CD14-positive monocyte (primary cell): ENCODE measurements at regions not wholly inside any gene's neighbourhood (a gene's known extent, or its start where the extent isn't known, plus 50 kb on each side); places are given as distances from the start of the nearest gene placed in this dataset.

Experiments used
- DNase-seq, 3 donors: peaks; one replicate each; pipeline ENCODE4 v3.0.0-alpha.2; 2011 to 2022
- H2AFZ ChIP-seq: 2 replicates; pipeline ENCODE4 v1.6.0; 2012; ENCODE audit warnings: mild to moderate bottlenecking, low read depth, low read length, inconsistent platforms; ENCODE audit not compliant: insufficient read depth, poor library complexity, severe bottlenecking
- H3K27ac ChIP-seq, 2 donors: 1 replicate in 1 of 2; 2 replicates in 1 of 2; pipeline ENCODE4 v1.5.1; 2012 to 2013; ENCODE audit warnings: low read length in 2 of 2, control low read depth in 1 of 2, inconsistent platforms in 1 of 2, low read depth in 1 of 2, mild to moderate bottlenecking in 1 of 2
- H3K27me3 ChIP-seq, 2 donors: one replicate each; pipeline versions ENCODE4 v1.6.0 to v1.6.1; 2011 to 2013; ENCODE audit warnings: low read length in 2 of 2; ENCODE audit not compliant: control insufficient read depth in 2 of 2, insufficient read depth in 2 of 2
- H3K36me3 ChIP-seq, 2 donors: replicated peaks in 1 of 2; 1 replicate in 1 of 2; 2 replicates in 1 of 2; pipeline versions ENCODE4 v1.5.1 to v1.6.1; 2012 to 2013; ENCODE audit warnings: low read length in 2 of 2, control low read depth in 1 of 2, inconsistent platforms in 1 of 2, mild to moderate bottlenecking in 1 of 2; ENCODE audit not compliant: insufficient read depth in 2 of 2, control insufficient read depth in 1 of 2
- H3K4me1 ChIP-seq, 2 donors: 1 replicate in 1 of 2; 2 replicates in 1 of 2; pipeline versions ENCODE4 v1.5.1 to v1.6.1; 2012 to 2013; ENCODE audit warnings: low read length in 2 of 2, control low read depth in 1 of 2, inconsistent platforms in 1 of 2, mild to moderate bottlenecking in 1 of 2, moderate library complexity in 1 of 2; ENCODE audit not compliant: insufficient read depth in 2 of 2, control insufficient read depth in 1 of 2
- H3K4me2 ChIP-seq: replicated peaks from 2 replicates; pipeline ENCODE3; 2012; ENCODE audit warnings: low read length, moderate library complexity, mild to moderate bottlenecking; ENCODE audit not compliant: poor library complexity, severe bottlenecking; ENCODE audit errors: extremely low read depth
- H3K4me3 ChIP-seq, 3 experiments: fragments of 200-600 bp in 1 of 3; sonication (generic) in 1 of 3; replicated peaks in 1 of 3; 1 replicate in 2 of 3; 2 replicates in 1 of 3; pipeline ENCODE4 v1.5.1; 2011 to 2013; ENCODE audit warnings: low read length in 3 of 3, mild to moderate bottlenecking in 3 of 3, control low read depth in 2 of 3, low read depth in 2 of 3, inconsistent platforms in 1 of 3, moderate library complexity in 1 of 3
- H3K79me2 ChIP-seq: 2 replicates; pipeline ENCODE4 v1.6.0; 2012; ENCODE audit warnings: mild to moderate bottlenecking, control low read depth, inconsistent platforms, low read length, moderate library complexity; ENCODE audit not compliant: insufficient read depth
- H3K9ac ChIP-seq: 2 replicates; pipeline ENCODE4 v1.6.0; 2017; ENCODE audit warnings: low read length, mild to moderate bottlenecking; ENCODE audit not compliant: insufficient read depth, poor library complexity, severe bottlenecking
- H3K9me3 ChIP-seq, 2 donors: replicated peaks in 1 of 2; 1 replicate in 1 of 2; 2 replicates in 1 of 2; pipeline versions ENCODE4 v1.5.1 to v1.6.1; 2012 to 2013; ENCODE audit warnings: low read length in 2 of 2, control low read depth in 1 of 2; ENCODE audit not compliant: control insufficient read depth in 1 of 2, insufficient read depth in 1 of 2
- H4K20me1 ChIP-seq: 2 replicates; pipeline ENCODE4 v1.6.0; 2012; ENCODE audit warnings: mild to moderate bottlenecking, low read length, control low read depth, moderate library complexity; ENCODE audit not compliant: insufficient read depth
- H3K27ac Mint-ChIP-seq, 7 donors: one replicate each; pipeline ENCODE4 v1.8.0; 2020; ENCODE audit warnings: mild to moderate bottlenecking in 7 of 7, mixed read lengths in 7 of 7, moderate library complexity in 6 of 7, inconsistent platforms in 2 of 7
- H3K27me3 Mint-ChIP-seq, 3 donors: one replicate each; pipeline ENCODE4 v1.8.0; 2021 to 2022; ENCODE audit warnings: low read depth in 3 of 3, mild to moderate bottlenecking in 3 of 3, mixed read lengths in 3 of 3, moderate library complexity in 3 of 3, inconsistent platforms in 1 of 3
- H3K36me3 Mint-ChIP-seq, 2 donors: one replicate each; pipeline ENCODE4 v1.8.0; 2020; ENCODE audit warnings: mixed read lengths in 2 of 2, inconsistent platforms in 1 of 2, mild to moderate bottlenecking in 1 of 2
- H3K4me1 Mint-ChIP-seq: one replicate; pipeline ENCODE4 v1.8.0; 2020; ENCODE audit warnings: mild to moderate bottlenecking, mixed read lengths
- H3K4me3 Mint-ChIP-seq, 2 donors: one replicate each; pipeline ENCODE4 v1.8.0; 2020; ENCODE audit warnings: mild to moderate bottlenecking in 2 of 2, mixed read lengths in 2 of 2, moderate library complexity in 1 of 2
- H3K9me3 Mint-ChIP-seq, 7 donors: one replicate each; pipeline ENCODE4 v1.8.0; 2020 to 2022; ENCODE audit warnings: mixed read lengths in 7 of 7, mild to moderate bottlenecking in 6 of 7, moderate library complexity in 6 of 7, inconsistent platforms in 2 of 7
- WGBS: methylation state at CpG from one replicate; pipeline ENCODE4 v1.1.5; 2013; ENCODE audit warnings: missing lambda C conversion rate; ENCODE audit not compliant: insufficient coverage; 5-methylcytosine and 5-hydroxymethylcytosine counted together
- intact Hi-C, 2 donors: fragments of 100-400 bp; cut with micrococcal nuclease; formaldehyde crosslinking; loops; one replicate each; pipeline versions ENCODE4 v1.15.0 to v1.15.1; 2023
- TF ChIP-seq, protein P1 (sequence below): fragments of 200-600 bp; IDR thresholded peaks from one replicate; pipeline ENCODE4 v1.8.0; 2022; ENCODE audit warnings: antibody characterized with exemption, mild to moderate bottlenecking

DNA sequence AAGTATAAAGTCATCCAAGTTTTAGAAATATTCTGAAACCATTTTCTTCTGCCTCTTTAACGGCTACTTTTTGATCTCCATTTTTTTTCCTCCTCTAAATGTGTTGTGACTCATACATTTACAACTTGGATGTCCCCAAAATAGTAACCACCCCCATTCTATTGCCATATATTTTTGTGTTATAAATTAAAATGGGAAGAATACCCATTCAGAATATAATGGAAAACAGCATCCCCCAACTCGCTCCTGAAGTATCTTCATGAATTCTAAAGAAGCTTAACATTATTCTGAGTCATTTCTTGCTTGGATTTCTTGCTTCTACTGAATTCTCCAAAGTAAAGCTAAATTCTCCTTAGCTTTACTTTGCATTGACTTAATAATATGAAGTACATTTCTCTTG is 92.0 kb upstream of the PTPN13 start:
- no peak for DNase-seq
- intact Hi-C loops, result no loop called here
- Histone ChIP-seq H3K4me2 (no peak overlapping the region), H3K27ac (no peak overlapping the region), H3K4me1 (no peaks in the 10 kb centered on the region), H3K4me3 (no peak overlapping the region), H3K9me3 (no peaks in the 10 kb centered on the region), H3K9ac (no peak overlapping the region), H2AFZ (no peak overlapping the region), H3K27me3 (no peaks in the 10 kb centered on the region), H4K20me1 (no peaks in the 10 kb centered on the region), H3K79me2 (no peaks in the 10 kb centered on the region), H3K36me3 (no peaks in the 10 kb centered on the region)
- Mint-ChIP-seq H3K27ac (no peak overlapping the region), H3K4me3 (no peak overlapping the region), H3K36me3 (no peaks in the 10 kb centered on the region), H3K27me3 (peaks cover 0 to 3% (median 1%) of the 10 kb centered on the region in 3 donors), H3K9me3 (no peaks in the 10 kb centered on the region), H3K4me1 (no peaks in the 10 kb centered on the region)
- no CpG with 5 or more reads among the region's 2 CpGs for WGBS
- TF ChIP-seq, protein P1, sequence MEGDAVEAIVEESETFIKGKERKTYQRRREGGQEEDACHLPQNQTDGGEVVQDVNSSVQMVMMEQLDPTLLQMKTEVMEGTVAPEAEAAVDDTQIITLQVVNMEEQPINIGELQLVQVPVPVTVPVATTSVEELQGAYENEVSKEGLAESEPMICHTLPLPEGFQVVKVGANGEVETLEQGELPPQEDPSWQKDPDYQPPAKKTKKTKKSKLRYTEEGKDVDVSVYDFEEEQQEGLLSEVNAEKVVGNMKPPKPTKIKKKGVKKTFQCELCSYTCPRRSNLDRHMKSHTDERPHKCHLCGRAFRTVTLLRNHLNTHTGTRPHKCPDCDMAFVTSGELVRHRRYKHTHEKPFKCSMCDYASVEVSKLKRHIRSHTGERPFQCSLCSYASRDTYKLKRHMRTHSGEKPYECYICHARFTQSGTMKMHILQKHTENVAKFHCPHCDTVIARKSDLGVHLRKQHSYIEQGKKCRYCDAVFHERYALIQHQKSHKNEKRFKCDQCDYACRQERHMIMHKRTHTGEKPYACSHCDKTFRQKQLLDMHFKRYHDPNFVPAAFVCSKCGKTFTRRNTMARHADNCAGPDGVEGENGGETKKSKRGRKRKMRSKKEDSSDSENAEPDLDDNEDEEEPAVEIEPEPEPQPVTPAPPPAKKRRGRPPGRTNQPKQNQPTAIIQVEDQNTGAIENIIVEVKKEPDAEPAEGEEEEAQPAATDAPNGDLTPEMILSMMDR, result no peak

DNA sequence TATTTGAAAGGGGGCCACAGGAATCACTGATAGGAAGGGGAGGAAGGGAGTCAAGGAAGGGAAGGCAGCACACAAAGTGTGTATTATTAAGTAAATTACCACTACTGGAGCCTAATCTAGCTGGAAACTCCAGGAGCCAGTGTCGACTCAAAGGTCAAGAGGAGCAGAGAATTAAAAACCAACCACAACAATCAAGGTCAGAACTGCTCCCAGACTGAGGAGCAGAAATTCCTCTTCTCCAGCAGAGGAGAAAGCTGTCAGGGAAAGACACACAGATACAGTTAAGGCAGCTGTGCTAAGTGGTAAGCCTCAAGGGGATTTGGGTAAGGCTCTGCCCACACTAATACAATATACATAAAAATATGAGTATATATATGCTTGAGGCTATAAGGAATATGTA is 87.5 kb upstream of the PTPN13 start:
- intact Hi-C loops, result no loop called here
- H3K36me3 Mint-ChIP-seq, result no peaks in the 10 kb centered on the region

More for the DNA sequence above, 87.5 kb upstream of the PTPN13 start:
- Histone ChIP-seq H3K27ac (no peak overlapping the region), H3K79me2 (no peaks in the 10 kb centered on the region), H3K9ac (no peak overlapping the region), H3K27me3 (no peaks in the 10 kb centered on the region), H3K4me2 (no peak overlapping the region), H2AFZ (no peak overlapping the region), H4K20me1 (no peaks in the 10 kb centered on the region), H3K36me3 (no peaks in the 10 kb centered on the region), H3K9me3 (peaks cover 0 to 4% of the 10 kb centered on the region in 2 donors), H3K4me3 (no peak overlapping the region), H3K4me1 (no peaks in the 10 kb centered on the region)
- no CpG with 5 or more reads among the region's 1 CpG for WGBS
- TF ChIP-seq, protein P1, result no peak
- Mint-ChIP-seq H3K4me1 (peaks cover 1% of the 10 kb centered on the region), H3K27ac (no peak overlapping the region), H3K9me3 (peaks cover 0 to 4% (median 3%) of the 10 kb centered on the region in 7 donors), H3K27me3 (peaks cover 0 to 3% (median 1%) of the 10 kb centered on the region in 3 donors), H3K4me3 (no peak overlapping the region)
- no peak for DNase-seq
